Liver (tissue), 3 donors: ENCODE measurements at regions not wholly inside any gene's neighbourhood (a gene's known extent, or its start where the extent isn't known, plus 50 kb on each side); places are given as distances from the start of the nearest gene placed in this dataset.

Experiments
- CTCF ChIP-seq: fragments of 150-350 bp; IDR thresholded peaks from 2 replicates; pipeline ENCODE4 v1.5.1; 2017; ENCODE audit warnings: improper control_type of control experiment, low read depth, low read length; ENCODE audit not compliant: missing input control
- EGR1 ChIP-seq, 2 donors: IDR thresholded peaks; 2 replicates each; pipeline ENCODE4 v1.6.1; 2016 to 2018; ENCODE audit warnings: antibody characterized with exemption in 2 of 2, low read depth in 2 of 2
- FOXA1 ChIP-seq: IDR thresholded peaks from 2 replicates; pipeline ENCODE4 v1.6.1; 2016; ENCODE audit warnings: antibody characterized with exemption
- HNF4A ChIP-seq, 2 donors: conservative IDR thresholded peaks; 2 replicates each; pipeline ENCODE4 v1.6.1; 2016; ENCODE audit warnings: antibody characterized with exemption in 2 of 2, mild to moderate bottlenecking in 2 of 2
- HNF4G ChIP-seq: IDR thresholded peaks from 2 replicates; pipeline ENCODE4 v1.6.1; 2016; ENCODE audit warnings: antibody characterized with exemption
- JUND ChIP-seq, 2 donors: IDR thresholded peaks; 2 replicates each; pipeline ENCODE4 v1.6.1; 2016; ENCODE audit warnings: antibody characterized with exemption in 2 of 2
- MAX ChIP-seq: IDR thresholded peaks from 2 replicates; pipeline ENCODE4 v1.6.1; 2016; ENCODE audit warnings: antibody characterized with exemption
- RAD21 ChIP-seq, 2 donors: IDR thresholded peaks; 2 replicates each; pipeline ENCODE4 v1.6.1; 2016; ENCODE audit warnings: antibody characterized with exemption in 2 of 2, mild to moderate bottlenecking in 2 of 2
- REST ChIP-seq: IDR thresholded peaks from 2 replicates; pipeline ENCODE4 v1.6.1; 2016; ENCODE audit warnings: antibody characterized with exemption, mild to moderate bottlenecking
- RXRA ChIP-seq, 2 donors: IDR thresholded peaks; 2 replicates each; pipeline ENCODE4 v1.6.1; 2017 to 2018; ENCODE audit warnings: antibody characterized with exemption in 2 of 2, mild to moderate bottlenecking in 1 of 2
- SP1 ChIP-seq: IDR thresholded peaks from 2 replicates; pipeline ENCODE4 v1.6.1; 2018; ENCODE audit warnings: antibody characterized with exemption, mild to moderate bottlenecking
- TAF1 ChIP-seq: conservative IDR thresholded peaks from 2 replicates; pipeline ENCODE4 v1.6.1; 2016; ENCODE audit warnings: antibody characterized with exemption, mild to moderate bottlenecking
- YY1 ChIP-seq: IDR thresholded peaks from 2 replicates; pipeline ENCODE4 v1.6.1; 2016; ENCODE audit warnings: antibody characterized with exemption, mild to moderate bottlenecking
- ZBTB33 ChIP-seq: IDR thresholded peaks from 2 replicates; pipeline ENCODE4 v1.6.1; 2016; ENCODE audit warnings: antibody characterized with exemption
- donor health status: healthy.
- donor health status: healthy.

DNA sequence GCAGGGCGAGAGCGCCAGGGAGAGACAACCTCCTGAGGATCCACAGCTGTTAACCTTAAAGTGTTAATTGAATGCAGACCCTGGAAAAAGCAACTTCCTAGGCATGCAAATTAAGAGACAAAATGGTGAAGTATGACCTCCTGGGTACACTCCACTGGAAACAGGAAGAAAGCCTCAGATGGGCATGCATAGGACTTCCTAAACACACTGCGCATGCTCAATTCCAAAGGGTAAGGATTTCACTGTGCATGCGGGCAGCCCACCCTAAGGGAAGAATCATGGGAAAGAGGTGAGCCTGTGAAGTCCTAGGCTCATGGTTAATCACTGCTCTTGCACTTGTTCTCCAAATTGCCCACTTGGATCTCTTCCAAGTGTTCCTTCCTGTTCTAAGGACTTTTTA, 80.5 kb upstream of the CAPRIN2 start:
- no peak for TF ChIP-seq REST
- no peak for TF ChIP-seq MAX
- no peak for TF ChIP-seq JUND (IDR thresholded peaks at IDR 0.05)
- TF ChIP-seq TAF1 = no peak
- TF ChIP-seq YY1 = no peak
- no peak for TF ChIP-seq CTCF
- TF ChIP-seq FOXA1 = no peak
- TF ChIP-seq HNF4A (conservative IDR thresholded peaks at IDR 0.05) = no peak
- no peak for TF ChIP-seq SP1
- no peak for TF ChIP-seq RXRA (IDR thresholded peaks at IDR 0.05)
- TF ChIP-seq ZBTB33 = no peak
- TF ChIP-seq RAD21 (IDR thresholded peaks at IDR 0.05) = no peak
- no peak for TF ChIP-seq EGR1 (IDR thresholded peaks at IDR 0.05; ENCODE audit: low read depth in 2 of 2)
- no peak for TF ChIP-seq HNF4G
